ENCODE measurements at regions not wholly inside any gene's neighbourhood (a gene's known extent, or its start where the extent isn't known, plus 50 kb on each side); places are given as distances from the start of the nearest gene placed in this dataset.

- in situ Hi-C loops (cut with MboI; ENCODE audit: low sequenced_read_pairs) = no loop called here
These were observed 328.2 kb upstream of the GRAMD2B start for GRCh38 chr5:126094991-126095390.

- in situ Hi-C loops (cut with MboI; ENCODE audit: low sequenced_read_pairs) = no loop called here
These were observed 326.7 kb upstream of the GRAMD2B start for GRCh38 chr5:126096442-126097006.

DNA sequence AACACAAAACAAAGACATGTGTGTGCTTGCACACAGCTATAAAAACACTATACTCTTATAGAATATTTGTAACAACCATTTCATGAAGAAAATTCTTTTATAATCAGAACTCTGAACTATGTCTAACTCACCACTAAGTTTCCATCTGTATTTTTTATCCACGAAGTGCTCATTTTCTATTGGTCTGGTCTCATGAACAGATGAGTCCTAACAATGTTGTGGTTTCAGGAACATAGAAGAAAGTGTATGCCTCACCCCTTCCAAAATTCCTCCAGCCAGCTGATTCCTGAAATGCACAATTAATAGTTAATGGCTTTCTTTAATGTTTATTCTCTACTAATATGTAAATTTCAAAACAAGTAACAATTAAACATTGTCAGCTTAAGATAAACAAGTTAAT is 325.3 kb upstream of the GRAMD2B start:
- in situ Hi-C loops (cut with MboI; ENCODE audit: low sequenced_read_pairs) = no loop called here

DNA sequence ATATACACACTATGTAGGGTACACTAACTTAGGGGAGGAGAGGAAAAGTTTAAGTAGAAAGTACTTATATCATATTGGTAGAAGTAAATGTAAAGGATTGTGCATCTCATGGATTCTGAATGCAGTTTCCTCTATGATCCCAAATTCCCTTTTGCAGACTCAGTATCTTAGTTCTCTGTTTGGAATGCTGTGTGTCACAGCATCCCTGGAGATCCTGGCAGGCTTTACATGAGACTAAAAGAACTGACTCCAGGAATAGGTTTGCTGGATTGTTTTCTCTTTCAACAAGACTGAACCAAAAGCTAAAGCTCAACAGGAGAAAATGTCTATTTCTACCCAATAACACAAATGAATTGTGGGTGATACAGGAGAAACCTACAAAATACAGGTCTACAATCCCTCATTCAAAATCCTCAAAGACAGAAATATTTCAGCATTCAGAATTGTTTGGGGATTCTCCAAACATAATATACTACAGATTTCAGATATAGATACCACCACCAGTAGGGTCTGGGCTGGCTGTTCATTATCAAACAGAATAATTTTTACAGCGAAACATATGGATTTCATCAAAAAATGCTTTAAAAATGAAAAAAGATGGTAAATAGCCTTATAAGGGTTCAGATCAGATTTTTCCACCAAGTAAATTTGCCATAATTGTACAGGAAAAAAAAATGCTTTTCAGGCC is 324.7 kb upstream of the GRAMD2B start:
- in situ Hi-C loops (cut with MboI; ENCODE audit: low sequenced_read_pairs) = no loop called here

DNA sequence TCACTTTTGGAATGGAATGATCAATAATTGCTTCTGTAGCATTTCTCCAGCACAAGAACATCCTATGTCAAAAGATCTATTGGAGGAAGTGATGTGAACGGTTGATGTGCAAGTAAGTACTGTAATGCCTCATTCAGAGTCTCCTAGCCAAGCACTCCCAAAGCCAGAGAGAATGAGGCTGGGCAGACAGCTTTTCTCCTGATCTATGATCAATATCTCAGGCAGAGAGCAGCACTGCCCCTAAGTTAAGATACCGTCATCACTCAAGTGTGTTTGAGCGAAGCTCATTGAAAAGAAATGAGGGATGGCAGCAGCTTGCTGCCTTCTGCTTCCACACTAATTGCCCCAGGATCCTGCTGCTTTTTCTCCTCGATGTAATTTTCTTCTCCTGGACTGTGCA is 324.1 kb upstream of the GRAMD2B start:
- in situ Hi-C loops (cut with MboI; ENCODE audit: low sequenced_read_pairs) = no loop called here

GRCh38 chr5:126100767-126101166 is 322.4 kb upstream of the GRAMD2B start:
- in situ Hi-C loops (cut with MboI; ENCODE audit: low sequenced_read_pairs) = no loop called here

- in situ Hi-C loops (cut with MboI; ENCODE audit: low sequenced_read_pairs) = no loop called here
These were observed 321.3 kb upstream of the GRAMD2B start for GRCh38 chr5:126101901-126102300.

GRCh38 chr5:126103050-126103449 is 320.2 kb upstream of the GRAMD2B start:
- in situ Hi-C loops (cut with MboI; ENCODE audit: low sequenced_read_pairs) = no loop called here

- in situ Hi-C loops (cut with MboI; ENCODE audit: low sequenced_read_pairs) = no loop called here
These were observed 319.3 kb upstream of the GRAMD2B start for GRCh38 chr5:126103868-126104267.

DNA sequence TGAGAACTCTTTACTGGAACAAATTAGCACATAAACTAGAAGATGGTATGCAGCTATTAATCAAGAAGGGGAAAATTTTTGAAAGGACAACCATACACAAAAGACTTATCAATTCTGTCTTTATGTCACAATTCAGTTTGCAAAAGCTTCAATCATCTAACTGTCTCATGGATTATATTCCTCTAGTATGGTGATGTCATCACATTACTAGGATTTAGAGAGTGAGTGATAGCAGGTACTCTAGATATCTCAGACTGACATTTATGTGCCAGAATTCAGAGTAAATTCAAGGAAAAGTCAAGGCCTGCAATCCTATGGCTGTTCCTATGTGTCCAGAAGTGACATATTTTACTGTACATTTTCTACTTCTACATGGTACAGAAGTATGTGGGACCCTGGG is 318.9 kb upstream of the GRAMD2B start:
- in situ Hi-C loops (cut with MboI; ENCODE audit: low sequenced_read_pairs) = no loop called here

- in situ Hi-C loops (cut with MboI; ENCODE audit: low sequenced_read_pairs) = no loop called here
These were observed 318.3 kb upstream of the GRAMD2B start for GRCh38 chr5:126104951-126105350.

- in situ Hi-C loops (cut with MboI; ENCODE audit: low sequenced_read_pairs) = no loop called here
These were observed 317.2 kb upstream of the GRAMD2B start for GRCh38 chr5:126106029-126106428.

- in situ Hi-C loops (cut with MboI; ENCODE audit: low sequenced_read_pairs) = no loop called here
These were observed 315.8 kb upstream of the GRAMD2B start for GRCh38 chr5:126107381-126107780.

- in situ Hi-C loops (cut with MboI; ENCODE audit: low sequenced_read_pairs) = no loop called here
These were observed 314.7 kb upstream of the GRAMD2B start for GRCh38 chr5:126108470-126108869.

- in situ Hi-C loops (cut with MboI; ENCODE audit: low sequenced_read_pairs) = no loop called here
These were observed 308.1 kb upstream of the GRAMD2B start for GRCh38 chr5:126115059-126115629.

DNA sequence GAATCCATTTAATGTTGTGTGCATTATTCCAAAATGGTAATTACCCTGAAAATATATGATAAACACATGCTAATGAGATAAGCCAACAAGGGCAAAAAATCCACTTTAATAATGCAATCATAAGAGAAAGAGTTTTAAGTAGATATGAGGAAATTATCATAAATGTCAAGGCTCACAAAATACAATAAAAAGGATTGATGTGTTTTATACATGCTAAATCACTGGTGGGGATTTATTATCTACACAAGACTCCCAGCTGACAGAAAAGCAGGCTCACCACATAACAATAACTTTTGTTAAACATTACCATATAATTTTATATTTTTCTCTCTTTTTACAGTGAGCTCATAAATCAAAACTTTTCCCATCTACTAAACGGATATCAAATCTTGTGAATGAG is 306.2 kb upstream of the GRAMD2B start:
- in situ Hi-C loops (cut with MboI; ENCODE audit: low sequenced_read_pairs) = no loop called here

DNA sequence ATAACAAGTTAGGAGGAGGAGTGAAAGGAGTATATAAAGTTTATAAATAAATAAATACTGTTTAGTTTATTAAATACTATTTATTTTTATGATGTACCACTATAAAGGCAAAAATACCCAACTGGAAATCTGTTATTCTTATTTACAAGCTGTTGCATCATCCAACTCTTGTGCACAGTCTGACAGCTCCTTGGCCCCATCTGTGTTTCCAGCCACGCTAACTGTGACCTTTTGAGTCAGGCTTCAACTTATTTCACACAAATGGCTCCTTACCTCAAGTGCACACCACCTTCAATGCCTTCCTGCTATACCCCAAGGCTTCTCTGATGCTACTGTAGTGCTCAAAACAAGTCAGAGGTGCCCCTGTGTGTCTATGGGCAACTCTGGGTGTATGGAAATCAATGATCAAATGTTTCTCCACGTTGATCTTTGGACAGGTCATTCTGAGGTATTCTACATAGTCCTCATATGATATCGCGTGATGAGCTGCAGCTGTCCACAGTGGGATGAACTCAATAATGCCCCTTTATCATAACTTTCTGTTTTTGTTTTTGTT is 303.2 kb upstream of the GRAMD2B start:
- in situ Hi-C loops (cut with MboI; ENCODE audit: low sequenced_read_pairs) = no loop called here

DNA sequence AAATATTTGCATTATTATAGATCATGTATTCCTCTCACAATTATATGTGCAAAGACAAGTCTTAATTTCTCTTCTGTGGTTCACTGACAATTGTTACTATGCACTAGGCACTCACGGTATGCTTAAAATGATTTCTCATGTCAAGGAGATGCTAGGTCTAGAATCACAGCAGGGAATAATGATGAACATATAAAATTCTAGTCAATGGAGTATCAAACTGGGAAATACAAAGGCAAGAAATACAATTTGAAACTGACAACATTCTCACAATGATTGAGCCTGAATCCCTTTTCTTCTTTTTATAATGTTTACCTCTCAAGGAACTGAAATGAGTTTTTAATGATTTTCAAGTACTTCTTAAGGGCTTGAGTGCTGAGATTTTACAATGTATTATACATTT is 302.3 kb upstream of the GRAMD2B start:
- in situ Hi-C loops (cut with MboI; ENCODE audit: low sequenced_read_pairs) = no loop called here

- in situ Hi-C loops (cut with MboI; ENCODE audit: low sequenced_read_pairs) = no loop called here
These were observed 300.3 kb upstream of the GRAMD2B start for GRCh38 chr5:126122942-126123341.

- in situ Hi-C loops (cut with MboI; ENCODE audit: low sequenced_read_pairs) = no loop called here
These were observed 298.4 kb upstream of the GRAMD2B start for GRCh38 chr5:126124706-126125345.

DNA sequence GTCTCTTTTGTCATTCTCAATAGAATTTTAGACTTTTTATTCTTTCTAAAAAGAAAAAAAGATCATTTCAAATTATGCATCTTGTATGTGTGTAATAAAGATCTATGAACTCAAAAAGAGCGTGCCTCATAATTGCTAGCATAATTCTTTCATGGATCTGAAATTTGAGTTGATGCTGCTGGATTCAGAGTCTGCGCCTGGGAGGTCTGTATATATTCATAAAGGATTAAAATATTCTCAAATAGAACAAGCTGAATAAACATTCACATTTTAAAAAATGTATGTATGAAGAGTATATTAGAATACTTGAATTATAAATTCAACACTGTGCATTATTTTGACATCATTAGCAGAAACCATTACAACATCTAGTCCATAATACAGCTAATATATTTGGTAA is 297.8 kb upstream of the GRAMD2B start:
- in situ Hi-C loops (cut with MboI; ENCODE audit: low sequenced_read_pairs) = no loop called here

GRCh38 chr5:126126574-126126973 is 296.6 kb upstream of the GRAMD2B start:
- in situ Hi-C loops (cut with MboI; ENCODE audit: low sequenced_read_pairs) = no loop called here
